ENCODE measurements at regions not wholly inside any gene's neighbourhood (a gene's known extent, or its start where the extent isn't known, plus 50 kb on each side); places are given as distances from the start of the nearest gene placed in this dataset.

DNA sequence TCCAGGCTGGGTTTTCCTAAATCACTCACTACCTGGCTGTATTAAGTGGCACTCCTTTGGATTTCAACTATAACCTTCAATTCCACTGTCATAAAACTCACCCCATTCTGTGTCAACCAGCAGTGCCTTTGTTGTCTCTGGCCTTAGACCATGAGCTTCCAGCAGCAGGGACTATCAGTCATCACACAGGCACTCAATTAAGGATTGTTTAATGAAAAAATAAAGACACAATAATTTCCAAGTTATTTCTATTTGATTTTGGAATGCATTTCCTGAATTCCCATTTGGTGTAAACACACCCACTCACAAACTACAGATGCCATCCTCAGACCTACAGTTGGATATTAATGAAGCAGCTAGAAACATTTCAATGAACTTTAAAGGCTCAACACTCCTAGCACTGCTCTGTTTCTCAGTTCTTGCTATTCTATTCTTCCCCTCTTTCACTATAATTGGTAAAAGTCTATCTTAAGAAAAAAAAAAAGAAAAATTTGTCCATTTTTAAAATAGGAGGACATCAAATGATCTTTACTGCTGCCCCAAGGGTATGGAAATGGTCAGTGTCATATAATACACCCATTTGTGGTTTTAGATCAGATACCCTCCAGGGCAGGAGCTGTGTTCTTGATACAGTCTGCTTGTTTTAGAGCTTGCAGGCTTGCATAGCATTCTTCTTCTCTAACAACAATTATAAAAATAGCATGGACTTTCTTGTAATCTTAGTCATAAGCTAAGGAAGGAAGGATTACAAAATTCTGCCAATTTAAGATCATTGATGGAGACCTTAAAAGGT, 156.4 kb downstream of the PTGER3 start:
- no peaks in the 10 kb centered on the region for H3K27me3 Mint-ChIP-seq
- no peak overlapping the region for H3K4me3 Mint-ChIP-seq
- H3K4me1 Mint-ChIP-seq, result no peaks in the 10 kb centered on the region
- H3K36me3 Mint-ChIP-seq, result no peaks in the 10 kb centered on the region
- ATAC-seq, result no peak
- CTCF ChIA-PET, result no interaction called here
- DNase-seq, result no peak
- H3K27ac Mint-ChIP-seq, result no peak overlapping the region
- no peaks in the 10 kb centered on the region for H3K9me3 Mint-ChIP-seq (ENCODE audit: low read depth)

DNA sequence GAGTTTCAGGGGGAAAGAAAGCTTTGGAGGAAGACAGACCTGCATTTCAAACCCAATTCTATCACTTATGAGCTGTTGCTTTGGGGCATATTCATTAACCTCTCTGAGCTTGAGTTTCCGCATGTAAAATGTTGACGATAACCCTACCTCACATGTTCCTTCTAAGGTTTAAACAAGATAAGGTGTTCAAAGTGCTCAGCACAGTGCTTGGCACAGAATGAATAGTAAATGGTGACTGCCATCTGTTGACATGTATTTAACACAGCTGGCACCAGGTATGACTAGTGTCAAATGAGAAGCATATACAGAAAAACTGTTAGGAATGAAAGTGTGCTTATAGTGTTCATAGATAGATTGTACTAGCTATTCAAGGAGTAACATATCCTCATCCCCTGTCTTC, 155.5 kb downstream of the PTGER3 start:
- no peaks in the 10 kb centered on the region for H3K9me3 Mint-ChIP-seq (ENCODE audit: low read depth)
- H3K27ac Mint-ChIP-seq, result no peak overlapping the region
- no peak overlapping the region for H3K4me3 Mint-ChIP-seq
- DNase-seq (no peak), ATAC-seq (no peak)
- H3K36me3 Mint-ChIP-seq, result no peaks in the 10 kb centered on the region
- no peaks in the 10 kb centered on the region for H3K27me3 Mint-ChIP-seq
- no peaks in the 10 kb centered on the region for H3K4me1 Mint-ChIP-seq
- CTCF ChIA-PET, result no interaction called here

DNA sequence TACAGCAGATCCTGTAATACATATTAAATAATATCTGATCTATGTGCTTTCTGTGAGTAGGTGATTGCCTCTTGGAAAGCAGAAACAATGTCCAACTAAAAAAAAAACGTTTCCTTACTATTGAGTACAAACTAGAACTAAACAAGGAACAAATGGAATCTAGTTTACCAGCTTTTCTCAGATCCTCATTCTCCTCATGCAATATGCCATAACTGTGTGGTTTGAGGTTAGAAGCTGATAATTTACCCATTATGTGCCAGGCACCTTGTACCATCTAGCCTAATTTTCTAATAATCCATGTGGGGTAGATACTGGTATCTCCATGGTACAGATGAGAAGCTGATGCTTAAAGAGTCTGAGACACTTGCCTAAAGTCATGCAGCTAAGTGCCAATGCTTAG, 154.7 kb downstream of the PTGER3 start:
- no peak for ATAC-seq
- H3K27ac Mint-ChIP-seq, result no peak overlapping the region

DNA sequence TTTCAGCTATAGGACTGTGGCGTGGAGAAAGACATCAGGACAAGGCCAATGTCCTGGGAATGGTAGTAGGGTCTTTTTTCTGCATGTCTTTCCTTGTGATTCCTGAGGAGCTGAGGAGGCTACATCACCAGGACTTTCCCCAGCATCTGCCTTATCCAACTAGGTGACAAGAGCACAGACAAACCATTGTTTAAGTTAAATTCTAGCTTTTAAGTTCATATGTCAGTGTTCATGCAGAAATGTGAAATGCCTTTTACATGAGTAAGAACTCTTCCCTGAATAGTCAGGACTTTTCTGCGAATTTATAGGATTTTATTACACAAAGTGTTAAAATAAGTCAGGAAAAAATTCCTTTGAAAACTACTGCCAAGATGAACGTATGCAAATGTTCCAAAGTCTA, 154.2 kb downstream of the PTGER3 start:
- no peaks in the 10 kb centered on the region for H3K27me3 Mint-ChIP-seq
- no peak overlapping the region for H3K4me3 Mint-ChIP-seq
- CTCF ChIA-PET, result no interaction called here
- H3K9me3 Mint-ChIP-seq (ENCODE audit: low read depth), result no peaks in the 10 kb centered on the region
- no peak overlapping the region for H3K27ac Mint-ChIP-seq
- ATAC-seq (no peak), DNase-seq (no peak)
- H3K4me1 Mint-ChIP-seq, result no peaks in the 10 kb centered on the region
- H3K36me3 Mint-ChIP-seq, result no peaks in the 10 kb centered on the region

More for the DNA sequence above, 154.7 kb downstream of the PTGER3 start:
- CTCF ChIA-PET, result no interaction called here
- DNase-seq, result no peak
- Mint-ChIP-seq H3K9me3 (ENCODE audit: low read depth) (no peaks in the 10 kb centered on the region), H3K27me3 (no peaks in the 10 kb centered on the region), H3K4me3 (no peak overlapping the region), H3K4me1 (no peaks in the 10 kb centered on the region), H3K36me3 (no peaks in the 10 kb centered on the region)

DNA sequence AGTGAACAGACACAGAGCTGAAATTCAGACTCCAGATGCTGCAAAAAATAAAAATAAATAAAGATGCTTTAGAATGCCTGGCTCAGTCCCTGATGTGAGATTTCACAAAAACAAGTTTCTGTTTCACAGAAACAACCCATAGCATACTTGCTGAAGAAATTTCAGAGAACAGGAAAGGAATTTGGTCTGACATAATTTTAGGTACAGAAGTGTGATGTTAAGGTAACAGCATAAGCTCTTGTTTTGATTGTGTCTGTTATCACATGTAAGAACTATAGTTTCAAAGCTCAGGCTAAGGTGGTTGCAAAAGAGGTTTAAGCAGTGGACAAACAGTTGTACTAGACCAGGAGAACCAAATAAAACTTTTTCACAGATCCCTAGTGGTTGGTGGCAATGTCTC, 152.1 kb downstream of the PTGER3 start:
- Mint-ChIP-seq H3K27me3 (no peaks in the 10 kb centered on the region), H3K4me1 (no peaks in the 10 kb centered on the region), H3K36me3 (no peaks in the 10 kb centered on the region), H3K27ac (no peak overlapping the region), H3K9me3 (ENCODE audit: low read depth) (no peaks in the 10 kb centered on the region), H3K4me3 (no peak overlapping the region)
- ATAC-seq, result no peak
- DNase-seq, result no peak
- CTCF ChIA-PET, result interaction anchor here (1.3 kb wide), 1 partner anchor 13 kb away, joined by 3 read pairs; no protein-coding TSS in a partner anchor

DNA sequence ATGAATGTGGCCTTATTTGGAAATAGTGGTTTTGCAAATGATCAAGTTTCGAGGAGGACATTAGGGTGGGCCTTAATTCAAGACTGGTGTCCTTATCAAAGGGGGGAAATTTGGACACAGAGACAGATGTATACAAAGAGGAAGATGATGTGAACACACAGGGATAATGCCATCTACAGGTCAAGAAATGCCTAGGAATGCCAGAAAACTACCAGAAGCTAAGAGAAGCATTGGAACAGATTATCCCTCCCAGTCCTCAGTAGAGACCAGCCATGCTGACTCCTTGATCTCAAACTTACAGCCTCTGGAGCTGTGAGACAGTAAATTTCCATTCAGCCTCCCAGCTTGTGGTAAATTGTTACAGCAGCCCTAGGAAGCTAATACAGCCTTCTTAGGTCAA, 151.4 kb downstream of the PTGER3 start:
- Mint-ChIP-seq H3K27ac (no peak overlapping the region), H3K27me3 (no peaks in the 10 kb centered on the region), H3K9me3 (ENCODE audit: low read depth) (no peaks in the 10 kb centered on the region), H3K4me3 (no peak overlapping the region), H3K4me1 (no peaks in the 10 kb centered on the region), H3K36me3 (no peaks in the 10 kb centered on the region)
- no peak for ATAC-seq
- no peak for DNase-seq
- CTCF ChIA-PET, result interaction anchor here (1.3 to 1.5 kb wide), 2 partner anchors 13 to 211 kb away, joined by 3 read pairs; no protein-coding TSS in a partner anchor

DNA sequence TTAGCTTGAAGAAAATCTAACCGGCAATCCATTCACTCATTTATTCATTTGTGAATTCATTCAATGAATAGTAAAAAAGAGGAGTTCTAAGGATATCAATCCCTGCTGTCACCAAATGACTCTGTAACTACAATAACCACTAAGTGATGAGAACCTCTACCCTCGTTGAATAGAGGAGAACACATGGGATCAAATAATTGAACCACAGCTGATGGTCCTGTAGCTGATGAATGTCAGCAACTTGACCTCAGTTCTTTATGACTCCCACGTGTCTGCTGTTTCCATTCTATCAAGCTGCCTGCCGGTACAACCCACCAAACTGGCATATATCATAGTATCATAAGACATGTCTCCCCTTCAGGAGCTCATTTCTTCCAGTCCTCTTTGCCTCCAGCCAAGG, 150.3 kb downstream of the PTGER3 start:
- Mint-ChIP-seq H3K4me1 (no peaks in the 10 kb centered on the region), H3K36me3 (no peaks in the 10 kb centered on the region), H3K27me3 (no peaks in the 10 kb centered on the region), H3K4me3 (no peak overlapping the region), H3K27ac (no peak overlapping the region), H3K9me3 (ENCODE audit: low read depth) (no peaks in the 10 kb centered on the region)
- DNase-seq (no peak), ATAC-seq (no peak)
- CTCF ChIA-PET, result interaction anchor here (1.5 kb wide), 1 partner anchor 212 kb away, joined by 3 read pairs; no protein-coding TSS in a partner anchor

DNA sequence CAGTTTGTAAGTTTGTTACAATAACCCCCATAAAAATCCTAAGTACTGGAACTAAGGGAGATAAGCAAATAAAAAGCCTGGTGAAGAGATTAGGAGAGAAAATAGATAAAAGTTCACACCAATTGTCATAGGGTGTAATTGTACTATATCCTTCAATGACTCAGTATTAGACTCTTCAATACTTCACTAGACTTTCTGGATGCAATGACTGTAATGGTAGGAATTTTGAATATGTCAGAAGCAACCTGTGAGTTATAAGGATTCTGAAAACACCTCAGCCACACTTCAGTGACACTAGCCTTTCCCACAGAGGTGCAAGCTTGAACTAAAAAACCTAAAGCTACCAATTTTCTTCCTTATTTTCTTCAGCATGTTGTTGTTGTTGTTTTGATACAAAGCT, 147.9 kb downstream of the PTGER3 start:
- Mint-ChIP-seq H3K36me3 (no peaks in the 10 kb centered on the region), H3K27ac (no peak overlapping the region), H3K9me3 (ENCODE audit: low read depth) (no peaks in the 10 kb centered on the region), H3K4me1 (no peaks in the 10 kb centered on the region), H3K4me3 (no peak overlapping the region), H3K27me3 (no peaks in the 10 kb centered on the region)
- ATAC-seq (no peak), DNase-seq (no peak)
- CTCF ChIA-PET, result no interaction called here

DNA sequence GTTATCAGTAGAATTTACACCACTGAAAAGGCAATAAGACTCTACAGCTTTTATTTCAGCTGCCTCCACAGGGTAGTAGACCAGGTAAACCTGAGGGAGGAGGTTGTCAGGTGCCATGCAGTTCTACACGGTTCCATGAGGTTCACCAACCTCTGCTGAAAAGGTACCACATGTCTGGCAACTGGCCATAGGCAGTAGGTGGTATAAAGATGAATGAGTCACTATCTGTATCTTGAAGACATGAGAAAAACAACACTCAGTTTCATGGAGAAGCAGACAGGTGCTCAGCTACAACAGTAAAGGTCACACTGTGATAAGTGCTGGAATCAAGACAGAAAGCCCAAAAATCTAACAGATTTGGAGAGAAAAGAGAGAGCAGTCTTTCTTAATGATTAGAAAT, 145.4 kb downstream of the PTGER3 start:
- ATAC-seq, result no peak
- Mint-ChIP-seq H3K27ac (no peak overlapping the region), H3K4me3 (no peak overlapping the region), H3K27me3 (no peaks in the 10 kb centered on the region), H3K36me3 (no peaks in the 10 kb centered on the region), H3K9me3 (ENCODE audit: low read depth) (no peaks in the 10 kb centered on the region), H3K4me1 (no peaks in the 10 kb centered on the region)
- CTCF ChIA-PET, result no interaction called here
- no peak for DNase-seq

DNA sequence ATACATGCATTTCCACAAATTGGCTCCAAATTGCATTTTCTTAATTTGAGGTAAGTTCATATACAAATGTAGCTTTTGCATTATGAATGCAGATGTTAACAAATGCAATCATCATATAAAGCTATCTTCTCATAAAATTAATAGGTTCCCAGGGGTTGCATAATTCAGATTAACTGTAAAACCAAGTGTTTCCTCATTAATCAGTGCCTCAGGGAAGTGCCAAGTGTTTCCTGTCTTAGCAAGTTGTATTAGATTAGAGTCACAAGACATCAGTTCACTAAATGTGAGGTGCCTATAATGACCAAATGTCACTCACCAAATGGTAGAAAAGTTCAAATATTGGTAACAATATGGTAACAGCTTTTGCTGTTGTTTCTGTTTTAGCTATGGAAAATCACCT, 140.8 kb downstream of the PTGER3 start:
- ATAC-seq (no peak), DNase-seq (no peak)
- Mint-ChIP-seq H3K4me3 (no peak overlapping the region), H3K27me3 (no peaks in the 10 kb centered on the region), H3K4me1 (no peaks in the 10 kb centered on the region), H3K36me3 (no peaks in the 10 kb centered on the region), H3K27ac (no peak overlapping the region), H3K9me3 (ENCODE audit: low read depth) (no peaks in the 10 kb centered on the region)
- CTCF ChIA-PET, result no interaction called here

DNA sequence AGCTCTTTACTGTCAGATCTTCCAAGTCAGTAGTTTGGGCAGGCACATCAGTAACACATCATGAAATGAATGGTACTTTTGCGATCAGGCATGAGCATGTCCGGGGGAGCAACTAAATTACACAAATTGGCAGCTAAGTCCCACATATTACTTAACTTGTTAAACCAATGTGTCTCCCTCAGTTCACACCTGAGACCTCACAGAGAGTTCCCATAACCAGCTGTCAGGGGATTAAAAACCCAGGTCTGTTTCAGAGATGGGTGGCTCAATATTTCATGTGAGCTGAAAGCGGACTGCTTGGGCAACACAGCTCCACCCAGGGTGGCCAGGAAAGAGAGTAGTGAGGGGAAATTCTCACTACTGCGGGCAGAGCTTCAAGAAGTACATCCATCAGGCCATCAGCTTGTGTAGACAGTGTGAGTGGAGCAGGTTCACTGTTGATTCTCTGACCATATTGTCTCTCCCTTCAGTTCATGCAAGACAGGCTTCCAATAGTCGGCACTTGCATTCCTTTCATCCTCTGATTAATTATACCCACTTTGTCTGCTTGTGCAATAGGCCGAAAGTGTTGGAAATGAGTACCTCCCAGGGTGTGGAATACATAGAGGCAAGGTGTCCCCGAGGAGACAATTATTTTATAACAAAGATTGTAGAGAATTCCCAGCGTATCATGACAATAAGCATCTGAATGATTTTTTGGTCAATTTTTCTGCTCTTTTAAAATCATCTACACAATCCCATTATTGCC, 139.9 kb downstream of the PTGER3 start:
- no peak for ATAC-seq
- no peaks in the 10 kb centered on the region for H3K9me3 Mint-ChIP-seq (ENCODE audit: low read depth)
- no peaks in the 10 kb centered on the region for H3K27me3 Mint-ChIP-seq
- H3K27ac Mint-ChIP-seq, result no peak overlapping the region
- DNase-seq, result no peak
- no peaks in the 10 kb centered on the region for H3K36me3 Mint-ChIP-seq
- CTCF ChIA-PET, result no interaction called here
- no peaks in the 10 kb centered on the region for H3K4me1 Mint-ChIP-seq
- H3K4me3 Mint-ChIP-seq, result no peak overlapping the region

DNA sequence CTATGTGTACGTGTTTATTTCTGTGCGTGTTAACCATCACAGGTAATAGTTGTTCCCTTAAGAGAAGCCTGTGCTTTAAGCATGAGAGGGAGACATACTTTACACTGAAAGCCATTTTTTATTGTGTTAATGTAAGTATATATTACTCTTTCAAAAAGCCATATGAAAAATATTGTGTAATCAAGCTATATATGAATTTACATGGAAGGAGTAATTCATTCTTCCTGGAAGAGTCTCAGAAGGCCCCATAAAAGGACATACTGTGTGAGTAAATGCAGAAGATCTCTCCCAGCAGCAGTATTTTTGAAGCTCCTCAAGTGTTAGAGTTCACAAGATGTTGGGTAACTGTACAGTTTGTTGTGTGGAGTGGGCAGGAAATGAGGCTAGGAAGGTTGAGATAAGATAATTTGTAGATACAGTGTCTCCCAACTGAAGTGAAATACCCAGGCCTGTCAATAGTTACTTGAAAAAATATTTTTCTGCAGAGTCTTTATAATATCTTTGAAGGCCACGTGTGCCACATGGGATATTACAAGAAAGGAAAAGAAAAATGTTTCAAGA, 138.3 kb downstream of the PTGER3 start:
- Mint-ChIP-seq H3K4me3 (no peak overlapping the region), H3K27ac (no peak overlapping the region), H3K36me3 (no peaks in the 10 kb centered on the region), H3K4me1 (no peaks in the 10 kb centered on the region), H3K27me3 (no peaks in the 10 kb centered on the region), H3K9me3 (ENCODE audit: low read depth) (no peaks in the 10 kb centered on the region)
- no peak for ATAC-seq
- CTCF ChIA-PET, result interaction anchor here (1.5 kb wide), 1 partner anchor 13 kb away, joined by 3 read pairs; no protein-coding TSS in a partner anchor
- no peak for DNase-seq

DNA sequence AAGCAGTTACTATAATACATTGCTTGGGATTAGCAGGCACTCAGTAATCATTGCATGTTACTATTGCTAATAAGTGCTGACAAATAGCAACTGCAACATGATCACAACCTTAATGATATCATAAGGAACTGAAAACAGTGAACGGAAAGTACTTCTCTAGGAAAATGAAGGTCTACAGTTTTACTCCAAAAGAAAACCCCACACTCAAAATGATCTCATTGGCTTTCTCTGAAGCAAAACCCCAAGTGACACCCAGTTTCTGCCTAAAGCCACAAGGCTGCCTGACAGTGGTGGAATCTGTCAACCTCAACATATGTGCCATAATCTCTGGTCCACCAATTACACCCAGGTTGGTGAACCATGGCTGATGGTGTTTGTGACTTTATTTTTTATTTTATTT, 137.6 kb downstream of the PTGER3 start:
- no peak overlapping the region for H3K27ac Mint-ChIP-seq
- DNase-seq (no peak), ATAC-seq (no peak)
- no peak overlapping the region for H3K4me3 Mint-ChIP-seq
- H3K4me1 Mint-ChIP-seq, result no peaks in the 10 kb centered on the region
- H3K27me3 Mint-ChIP-seq, result no peaks in the 10 kb centered on the region
- H3K36me3 Mint-ChIP-seq, result no peaks in the 10 kb centered on the region
- CTCF ChIA-PET, result no interaction called here
- H3K9me3 Mint-ChIP-seq (ENCODE audit: low read depth), result no peaks in the 10 kb centered on the region

DNA sequence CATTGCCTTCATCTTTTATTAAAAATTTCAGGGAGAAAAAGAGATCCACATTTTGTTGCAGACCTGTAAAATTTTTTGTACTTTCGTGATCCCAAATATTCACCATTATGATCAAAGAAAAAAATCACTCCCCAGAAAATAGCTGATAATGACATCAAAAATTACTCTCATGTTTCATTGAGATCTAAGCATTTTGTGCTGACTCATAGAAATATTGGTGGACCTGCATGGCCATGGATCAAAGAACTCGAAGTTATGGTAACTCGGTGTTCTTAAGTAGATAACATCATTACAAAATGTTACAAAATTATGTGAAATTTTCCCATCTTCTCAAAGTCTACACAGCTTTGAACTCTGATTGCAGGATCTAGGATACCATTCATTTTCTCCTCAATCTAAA, 135.8 kb downstream of the PTGER3 start:
- no peak for ATAC-seq

More for the DNA sequence above, 135.8 kb downstream of the PTGER3 start:
- Mint-ChIP-seq H3K9me3 (ENCODE audit: low read depth) (no peaks in the 10 kb centered on the region), H3K36me3 (no peaks in the 10 kb centered on the region), H3K27ac (no peak overlapping the region), H3K4me3 (no peak overlapping the region), H3K27me3 (no peaks in the 10 kb centered on the region), H3K4me1 (no peaks in the 10 kb centered on the region)
- no peak for DNase-seq
- CTCF ChIA-PET, result no interaction called here

All from activated CD8-positive, alpha-beta memory T cell treated with anti-CD3 and anti-CD28 coated beads, Interleukin-2, amount 10 ng/mL, durations not matched to agents 7 days and 5 days (primary cell).